HepG2 (cell line): ENCODE measurements at regions not wholly inside any gene's neighbourhood (a gene's known extent, or its start where the extent isn't known, plus 50 kb on each side); places are given as distances from the start of the nearest gene placed in this dataset.

Source experiments
- ATAC-seq: fragments of 200-7000 bp; cut with Tn5 transposase; 3 replicates; pipeline ENCODE4 v1.9.1; 2020; ENCODE audit warnings: mild to moderate bottlenecking, moderate library complexity
- BruUV-seq: library from RNA; stranded (reverse); fragments of 400-500 nt; replicated peaks from 2 replicates; lab custom pipeline; 2021; lab: Mats Ljungman, UMichigan
- CTCF ChIA-PET: fragments of 300-600 bp; formaldehyde crosslinking; extraction: SDS; loops from one replicate; lab custom pipeline; 2021; ENCODE audit warnings: low total read pairs, inconsistent platforms, low intra/inter-chr PET ratio; lab: Yijun Ruan, JAX
- POLR2A ChIA-PET: fragments of 350-600 bp; sonication (Branson Sonifier 250); formaldehyde crosslinking; loops from one replicate; lab custom pipeline; 2020; ENCODE audit warnings: antibody characterized with exemption, inconsistent platforms; lab: Yijun Ruan, JAX
- DNase-seq: peaks from one replicate; pipeline ENCODE4 v3.0.0-alpha.2; 2015; ENCODE audit warnings: low spot score
- FAIRE-seq: peaks from 3 replicates; lab custom pipeline; 2011; peaks lifted over from hg19 to GRCh38; lab: Jason Lieb, UNC
- H2AFZ ChIP-seq: one replicate; pipeline ENCODE4 v1.6.1; 2011; ENCODE audit warnings: low read length, inconsistent platforms
- H3K27ac ChIP-seq: fragments of 300-600 bp; 3 replicates; pipeline ENCODE4 v1.8.0; 2011; ENCODE audit warnings: mixed run types, mild to moderate bottlenecking, mixed read lengths, low read length, inconsistent platforms; ENCODE audit not compliant: insufficient read depth; ENCODE audit errors: extremely low read length
- H3K27me3 ChIP-seq, 2 experiments: fragments of 200-600 bp in 1 of 2; 2 replicates in 1 of 2; 3 replicates in 1 of 2; pipeline versions ENCODE4 v1.6.0 to v1.8.0; 2011; ENCODE audit warnings: low read length in 2 of 2, mild to moderate bottlenecking in 2 of 2, moderate library complexity in 2 of 2, inconsistent platforms in 1 of 2; ENCODE audit not compliant: insufficient read depth in 2 of 2, control insufficient read depth in 1 of 2
- H3K36me3 ChIP-seq, 2 experiments: fragments of 200-600 bp in 1 of 2; replicated peaks in 1 of 2; 2 replicates in 1 of 2; 3 replicates in 1 of 2; pipeline versions ENCODE4 v1.5.1 to v1.8.0; 2011; ENCODE audit warnings: low read length in 2 of 2, inconsistent platforms in 1 of 2; ENCODE audit not compliant: insufficient read depth in 2 of 2, control insufficient read depth in 1 of 2
- H3K4me1 ChIP-seq: 2 replicates; pipeline ENCODE4 v1.5.1; 2012; ENCODE audit warnings: low read length, inconsistent platforms; ENCODE audit not compliant: insufficient read depth
- H3K4me2 ChIP-seq: 2 replicates; pipeline ENCODE4 v1.6.0; 2011; ENCODE audit warnings: low read depth, low read length, inconsistent platforms
- H3K4me3 ChIP-seq, 3 experiments: fragments of 200-600 bp in 1 of 3; sonication (generic), shearing (Covaris generic) in 1 of 3; replicated peaks in 1 of 3; 2 replicates each; pipeline ENCODE4 v1.5.1; 2011 to 2016; ENCODE audit warnings: low read length in 3 of 3, inconsistent platforms in 2 of 3, low read depth in 2 of 3, mild to moderate bottlenecking in 2 of 3, control low read depth in 1 of 3, mixed read lengths in 1 of 3; ENCODE audit not compliant: insufficient read depth in 1 of 3
- H3K79me2 ChIP-seq: one replicate; pipeline ENCODE4 v1.6.1; 2011; ENCODE audit warnings: low read length, inconsistent platforms; ENCODE audit not compliant: insufficient read depth
- H3K9ac ChIP-seq: 2 replicates; pipeline ENCODE4 v1.6.0; 2011; ENCODE audit warnings: mild to moderate bottlenecking, low read depth, low read length, inconsistent platforms; ENCODE audit not compliant: insufficient read depth
- H3K9me3 ChIP-seq: 2 replicates; pipeline ENCODE4 v1.5.1; 2012; ENCODE audit warnings: mild to moderate bottlenecking, low read length
- H4K20me1 ChIP-seq: 2 replicates; pipeline ENCODE4 v1.6.0; 2011; ENCODE audit warnings: inconsistent platforms, mild to moderate bottlenecking, low read length, moderate library complexity; ENCODE audit not compliant: insufficient read depth
- ATF7 ChIP-seq, 2 experiments: fragments of 450-650 bp in 1 of 2; sonication (generic) in 1 of 2; formaldehyde crosslinking in 1 of 2; IDR thresholded peaks; 2 replicates each; pipeline versions ENCODE4 v1.4.0 to v1.6.1; 2016 to 2020; ENCODE audit warnings: antibody characterized with exemption in 1 of 2, mild to moderate bottlenecking in 1 of 2, missing genetic modification reagents in 1 of 2
- BRCA1 ChIP-seq: sonication (generic); formaldehyde crosslinking; IDR thresholded peaks from 2 replicates; pipeline ENCODE4 v1.4.0; 2020; ENCODE audit warnings: missing genetic modification reagents
- DNMT3B ChIP-seq: conservative IDR thresholded peaks from 2 replicates; pipeline ENCODE4 v1.6.1; 2016; ENCODE audit warnings: missing biosample characterization, control low read depth
- HNRNPUL1 ChIP-seq: fragments of 200-400 bp; formaldehyde crosslinking; IDR thresholded peaks from 2 replicates; pipeline ENCODE4 v1.6.1; 2017; ENCODE audit warnings: low read depth, mild to moderate bottlenecking, low read length, moderate library complexity
- KDM4B ChIP-seq: sonication (generic); formaldehyde crosslinking; IDR thresholded peaks from 2 replicates; pipeline ENCODE4 v1.4.0; 2020; ENCODE audit warnings: missing genetic modification reagents
- ZFAT ChIP-seq: sonication (generic); formaldehyde crosslinking; conservative IDR thresholded peaks from 2 replicates; pipeline ENCODE4 v1.8.1; 2023; ENCODE audit warnings: missing genetic modification reagents, inconsistent platforms
- ZNF20 ChIP-seq: sonication (generic); formaldehyde crosslinking; IDR thresholded peaks from 2 replicates; pipeline ENCODE4 v1.4.0; 2020; ENCODE audit warnings: mild to moderate bottlenecking, moderate library complexity, missing genetic modification reagents
- ZNF235 ChIP-seq: sonication (generic); formaldehyde crosslinking; IDR thresholded peaks from 2 replicates; pipeline ENCODE4 v1.8.1; 2023; ENCODE audit warnings: mild to moderate bottlenecking, missing genetic modification reagents, borderline replicate concordance
- ZNF724P ChIP-seq: sonication (generic); formaldehyde crosslinking; IDR thresholded peaks from 2 replicates; pipeline ENCODE4 v1.8.0; 2022; ENCODE audit warnings: missing genetic modification reagents, borderline replicate concordance
- ZNF761 ChIP-seq: sonication (generic); formaldehyde crosslinking; conservative IDR thresholded peaks from 2 replicates; pipeline ENCODE4 v1.4.0; 2020; ENCODE audit warnings: mild to moderate bottlenecking, missing genetic modification reagents
- ZNF766 ChIP-seq: sonication (generic); formaldehyde crosslinking; IDR thresholded peaks from 2 replicates; pipeline ENCODE4 v1.5.0; 2020; ENCODE audit warnings: missing genetic modification reagents, borderline replicate concordance
- WGBS: methylation state at CpG from one replicate; pipeline ENCODE4 v1.1.6; 2017; ENCODE audit warnings: low lambda C conversion rate; 5-methylcytosine and 5-hydroxymethylcytosine counted together
- in situ Hi-C: cut with HindIII; loops from 2 replicates; pipeline ENCODE4 v1.10.0; 2017; ENCODE audit warnings: low pct_unique_long_range_greater_than_20kb; ENCODE audit not compliant: extremely low pct_ligation_motif_present
- intact Hi-C: fragments of 100-400 bp; cut with micrococcal nuclease; formaldehyde crosslinking; loops from one replicate; pipeline ENCODE4 v1.10.0; 2022; ENCODE audit not compliant: unreplicated experiment
- TF ChIP-seq, protein P1 (sequence below): sonication (generic); formaldehyde crosslinking; IDR thresholded peaks from 2 replicates; pipeline ENCODE4 v1.4.0; 2020; ENCODE audit warnings: missing genetic modification reagents
- TF ChIP-seq, protein P2 (sequence below): sonication (generic); formaldehyde crosslinking; IDR thresholded peaks from 2 replicates; pipeline ENCODE4 v1.4.0; 2020; ENCODE audit warnings: missing genetic modification reagents

DNA sequence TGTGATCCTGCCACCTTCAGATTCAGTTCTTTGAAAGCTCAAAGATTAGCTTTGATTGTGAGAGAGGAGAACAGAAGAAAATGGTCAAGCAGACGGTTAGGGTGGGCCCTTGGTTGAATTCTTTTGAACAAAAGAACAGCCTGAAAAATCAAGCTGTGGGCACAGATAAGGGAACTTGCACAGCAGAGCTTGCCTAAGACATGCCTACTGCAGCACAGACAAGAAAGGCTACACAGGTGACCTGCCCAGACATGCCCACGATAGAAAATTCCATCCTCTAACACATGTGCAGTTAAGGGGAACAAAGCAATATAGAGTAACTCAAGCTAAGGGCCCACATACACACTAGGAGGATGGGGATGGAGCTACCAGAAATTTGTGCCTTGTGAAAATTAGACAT lies 512.5 kb upstream of the LRRC7 start:
- intact Hi-C loops (no loop called here), in situ Hi-C loops (no loop called here)
- Histone ChIP-seq H3K9me3 (peaks cover 83% of the 10 kb centered on the region), H3K4me3 (no peak overlapping the region), H3K36me3 (no peaks in the 10 kb centered on the region), H3K4me1 (no peaks in the 10 kb centered on the region), H3K4me2 (no peak overlapping the region), H2AFZ (no peak overlapping the region), H3K9ac (no peak overlapping the region), H3K27ac (no peak overlapping the region), H3K27me3 (no peaks in the 10 kb centered on the region), H3K79me2 (no peaks in the 10 kb centered on the region), H4K20me1 (no peaks in the 10 kb centered on the region)
- DNase-seq (no peak), FAIRE-seq (no peak), ATAC-seq (no peak)
- 5% methylated on average over 2 of the region's 2 CpGs for WGBS
- no TSS peak for BruUV-seq
- POLR2A ChIA-PET = no interaction called here
- CTCF ChIA-PET = no interaction called here
- TF ChIP-seq, protein P1, sequence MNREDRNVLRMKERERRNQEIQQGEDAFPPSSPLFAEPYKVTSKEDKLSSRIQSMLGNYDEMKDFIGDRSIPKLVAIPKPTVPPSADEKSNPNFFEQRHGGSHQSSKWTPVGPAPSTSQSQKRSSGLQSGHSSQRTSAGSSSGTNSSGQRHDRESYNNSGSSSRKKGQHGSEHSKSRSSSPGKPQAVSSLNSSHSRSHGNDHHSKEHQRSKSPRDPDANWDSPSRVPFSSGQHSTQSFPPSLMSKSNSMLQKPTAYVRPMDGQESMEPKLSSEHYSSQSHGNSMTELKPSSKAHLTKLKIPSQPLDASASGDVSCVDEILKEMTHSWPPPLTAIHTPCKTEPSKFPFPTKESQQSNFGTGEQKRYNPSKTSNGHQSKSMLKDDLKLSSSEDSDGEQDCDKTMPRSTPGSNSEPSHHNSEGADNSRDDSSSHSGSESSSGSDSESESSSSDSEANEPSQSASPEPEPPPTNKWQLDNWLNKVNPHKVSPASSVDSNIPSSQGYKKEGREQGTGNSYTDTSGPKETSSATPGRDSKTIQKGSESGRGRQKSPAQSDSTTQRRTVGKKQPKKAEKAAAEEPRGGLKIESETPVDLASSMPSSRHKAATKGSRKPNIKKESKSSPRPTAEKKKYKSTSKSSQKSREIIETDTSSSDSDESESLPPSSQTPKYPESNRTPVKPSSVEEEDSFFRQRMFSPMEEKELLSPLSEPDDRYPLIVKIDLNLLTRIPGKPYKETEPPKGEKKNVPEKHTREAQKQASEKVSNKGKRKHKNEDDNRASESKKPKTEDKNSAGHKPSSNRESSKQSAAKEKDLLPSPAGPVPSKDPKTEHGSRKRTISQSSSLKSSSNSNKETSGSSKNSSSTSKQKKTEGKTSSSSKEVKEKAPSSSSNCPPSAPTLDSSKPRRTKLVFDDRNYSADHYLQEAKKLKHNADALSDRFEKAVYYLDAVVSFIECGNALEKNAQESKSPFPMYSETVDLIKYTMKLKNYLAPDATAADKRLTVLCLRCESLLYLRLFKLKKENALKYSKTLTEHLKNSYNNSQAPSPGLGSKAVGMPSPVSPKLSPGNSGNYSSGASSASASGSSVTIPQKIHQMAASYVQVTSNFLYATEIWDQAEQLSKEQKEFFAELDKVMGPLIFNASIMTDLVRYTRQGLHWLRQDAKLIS (CRISPR knock-in tag) = no peak
- TF ChIP-seq DNMT3B (CRISPR knock-in tag) = no peak
- no peak for TF ChIP-seq ZFAT (CRISPR knock-in tag)
- no peak for TF ChIP-seq ZNF766 (CRISPR knock-in tag)
- TF ChIP-seq BRCA1 (CRISPR knock-in tag) = no peak
- no peak for TF ChIP-seq KDM4B
- no peak for TF ChIP-seq ZNF235
- no peak for TF ChIP-seq HNRNPUL1
- TF ChIP-seq ZNF761 (CRISPR knock-in tag) = no peak
- no peak for TF ChIP-seq ATF7 (IDR thresholded peaks at IDR 0.05)
- TF ChIP-seq ATF7 (CRISPR knock-in tag; IDR thresholded peaks at IDR 0.05) = no peak
- no peak for TF ChIP-seq ZNF724P (CRISPR knock-in tag)
- TF ChIP-seq, protein P2, sequence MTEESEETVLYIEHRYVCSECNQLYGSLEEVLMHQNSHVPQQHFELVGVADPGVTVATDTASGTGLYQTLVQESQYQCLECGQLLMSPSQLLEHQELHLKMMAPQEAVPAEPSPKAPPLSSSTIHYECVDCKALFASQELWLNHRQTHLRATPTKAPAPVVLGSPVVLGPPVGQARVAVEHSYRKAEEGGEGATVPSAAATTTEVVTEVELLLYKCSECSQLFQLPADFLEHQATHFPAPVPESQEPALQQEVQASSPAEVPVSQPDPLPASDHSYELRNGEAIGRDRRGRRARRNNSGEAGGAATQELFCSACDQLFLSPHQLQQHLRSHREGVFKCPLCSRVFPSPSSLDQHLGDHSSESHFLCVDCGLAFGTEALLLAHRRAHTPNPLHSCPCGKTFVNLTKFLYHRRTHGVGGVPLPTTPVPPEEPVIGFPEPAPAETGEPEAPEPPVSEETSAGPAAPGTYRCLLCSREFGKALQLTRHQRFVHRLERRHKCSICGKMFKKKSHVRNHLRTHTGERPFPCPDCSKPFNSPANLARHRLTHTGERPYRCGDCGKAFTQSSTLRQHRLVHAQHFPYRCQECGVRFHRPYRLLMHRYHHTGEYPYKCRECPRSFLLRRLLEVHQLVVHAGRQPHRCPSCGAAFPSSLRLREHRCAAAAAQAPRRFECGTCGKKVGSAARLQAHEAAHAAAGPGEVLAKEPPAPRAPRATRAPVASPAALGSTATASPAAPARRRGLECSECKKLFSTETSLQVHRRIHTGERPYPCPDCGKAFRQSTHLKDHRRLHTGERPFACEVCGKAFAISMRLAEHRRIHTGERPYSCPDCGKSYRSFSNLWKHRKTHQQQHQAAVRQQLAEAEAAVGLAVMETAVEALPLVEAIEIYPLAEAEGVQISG = no peak
- no peak for TF ChIP-seq ZNF20 (CRISPR knock-in tag)
